GM20000 (cell line): ENCODE measurements at regions not wholly inside any gene's neighbourhood (a gene's known extent, or its start where the extent isn't known, plus 50 kb on each side); places are given as distances from the start of the nearest gene placed in this dataset.

Experiments used
- DNase-seq: peaks from one replicate; pipeline ENCODE4 v3.0.0; 2012; ENCODE audit warnings: low spot score
- TF ChIP-seq, protein P1 (sequence below): IDR thresholded peaks from 2 replicates; pipeline ENCODE4 v1.5.1; 2012; ENCODE audit warnings: mild to moderate bottlenecking, control low read depth; ENCODE audit errors: extremely low read depth, missing control alignments

DNA sequence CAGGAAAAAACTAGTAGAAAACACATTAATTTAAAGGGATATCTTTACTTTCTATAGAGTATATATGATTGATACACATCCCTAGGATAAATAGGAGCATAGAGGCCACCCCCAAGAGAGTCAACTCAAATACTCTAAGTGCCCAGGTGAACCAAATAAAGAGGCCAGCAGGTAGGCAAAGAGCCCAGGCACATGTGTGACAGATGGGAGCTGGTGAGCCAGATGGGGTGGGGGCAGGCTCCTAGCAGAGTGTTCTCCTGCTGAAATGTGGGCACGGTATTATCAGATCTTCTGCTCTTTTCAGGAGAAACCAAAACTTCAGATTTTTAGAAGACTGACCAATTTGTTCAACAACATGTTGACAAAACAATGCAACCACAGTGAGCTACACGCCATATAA lies 333.4 kb upstream of the PKN2 start:
- TF ChIP-seq, protein P1, sequence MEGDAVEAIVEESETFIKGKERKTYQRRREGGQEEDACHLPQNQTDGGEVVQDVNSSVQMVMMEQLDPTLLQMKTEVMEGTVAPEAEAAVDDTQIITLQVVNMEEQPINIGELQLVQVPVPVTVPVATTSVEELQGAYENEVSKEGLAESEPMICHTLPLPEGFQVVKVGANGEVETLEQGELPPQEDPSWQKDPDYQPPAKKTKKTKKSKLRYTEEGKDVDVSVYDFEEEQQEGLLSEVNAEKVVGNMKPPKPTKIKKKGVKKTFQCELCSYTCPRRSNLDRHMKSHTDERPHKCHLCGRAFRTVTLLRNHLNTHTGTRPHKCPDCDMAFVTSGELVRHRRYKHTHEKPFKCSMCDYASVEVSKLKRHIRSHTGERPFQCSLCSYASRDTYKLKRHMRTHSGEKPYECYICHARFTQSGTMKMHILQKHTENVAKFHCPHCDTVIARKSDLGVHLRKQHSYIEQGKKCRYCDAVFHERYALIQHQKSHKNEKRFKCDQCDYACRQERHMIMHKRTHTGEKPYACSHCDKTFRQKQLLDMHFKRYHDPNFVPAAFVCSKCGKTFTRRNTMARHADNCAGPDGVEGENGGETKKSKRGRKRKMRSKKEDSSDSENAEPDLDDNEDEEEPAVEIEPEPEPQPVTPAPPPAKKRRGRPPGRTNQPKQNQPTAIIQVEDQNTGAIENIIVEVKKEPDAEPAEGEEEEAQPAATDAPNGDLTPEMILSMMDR = no peak
- no peak for DNase-seq

GRCh38 chr1:88351960-88352359 lies 332.1 kb upstream of the PKN2 start:
- DNase-seq = no peak
- TF ChIP-seq, protein P1 = no peak

DNA sequence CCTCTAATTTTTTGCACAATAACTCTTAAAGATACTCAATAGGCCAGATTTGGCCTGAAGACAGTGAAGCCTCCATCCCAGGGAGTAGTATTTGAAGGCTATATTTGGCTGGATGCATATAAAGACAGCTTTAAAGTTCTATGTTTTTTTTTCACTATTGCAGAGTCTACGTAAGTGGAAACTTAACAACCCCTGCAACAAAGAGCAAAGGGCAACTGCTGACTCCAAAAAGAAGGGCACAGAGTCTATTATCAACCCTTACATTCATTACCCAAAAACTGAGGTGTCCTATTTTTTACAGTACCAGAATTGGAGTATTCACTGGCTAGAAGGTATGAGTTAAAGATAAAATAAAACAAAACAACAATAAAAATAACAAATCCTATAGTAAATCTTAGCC lies 329.8 kb upstream of the PKN2 start:
- TF ChIP-seq, protein P1 = no peak
- DNase-seq = no peak

DNA sequence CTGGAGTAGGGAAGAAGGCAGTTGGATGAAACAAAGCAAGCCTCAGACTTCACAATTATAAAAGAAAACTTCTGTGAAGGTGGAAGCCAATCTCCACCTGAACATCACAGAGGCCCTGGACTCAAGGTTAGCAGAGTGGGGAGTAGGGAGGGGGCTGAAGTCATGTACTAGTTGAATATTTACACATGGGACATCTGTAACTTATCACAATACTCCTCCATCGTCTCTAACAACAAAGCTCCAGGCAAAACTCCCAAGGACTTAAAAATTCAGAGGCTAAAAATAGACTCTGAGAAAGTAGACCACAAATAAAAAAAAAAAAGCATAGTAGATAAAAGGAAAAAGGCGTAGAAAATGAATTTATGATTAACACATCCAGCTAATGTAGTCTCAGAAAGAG lies 326.3 kb upstream of the PKN2 start:
- no peak for DNase-seq
- TF ChIP-seq, protein P1 = no peak

- no peak for DNase-seq
- TF ChIP-seq, protein P1 = no peak
Measured at GRCh38 chr1:88371436-88372023, 312.5 kb upstream of the PKN2 start.

DNA sequence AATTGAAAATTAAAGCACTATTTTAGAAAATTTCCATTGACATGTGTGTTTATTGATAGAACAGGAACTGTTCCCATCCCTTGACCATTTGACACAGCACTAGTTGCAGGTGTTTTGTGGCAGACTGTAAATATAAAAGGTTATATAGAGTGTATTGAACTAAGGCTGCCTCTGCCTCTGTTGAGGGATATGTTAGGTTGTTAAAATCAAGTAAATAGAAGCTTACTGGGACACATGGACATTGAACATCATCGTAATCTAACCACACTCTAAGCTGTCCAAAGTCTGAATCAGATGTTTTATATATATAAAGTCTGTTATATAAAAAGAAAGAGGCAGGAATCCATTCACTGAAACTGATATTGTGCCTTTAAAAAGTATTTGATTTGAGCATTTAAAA lies 308.1 kb upstream of the PKN2 start:
- DNase-seq = no peak
- TF ChIP-seq, protein P1 = no peak

DNA sequence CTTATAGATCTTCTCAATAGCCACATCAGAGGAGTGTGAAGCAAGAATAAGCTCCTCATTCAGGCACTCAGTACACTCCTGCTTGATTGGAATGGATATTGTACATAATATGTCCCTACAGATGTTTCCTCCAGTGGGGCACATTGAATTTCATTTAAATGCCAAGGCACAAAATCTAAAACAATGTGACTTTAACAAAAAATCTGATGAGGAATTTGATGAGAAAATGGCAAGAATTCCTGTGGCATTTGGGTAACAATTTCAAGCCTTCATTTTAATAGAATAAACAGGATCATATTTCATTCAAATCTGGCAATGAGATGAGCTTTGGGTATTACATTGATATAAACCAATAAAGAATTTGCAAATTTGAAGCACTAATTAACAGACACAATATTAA lies 307.7 kb upstream of the PKN2 start:
- TF ChIP-seq, protein P1 = no peak
- DNase-seq = no peak
